Omental fat pad (tissue), 3 donors: ENCODE measurements at regions not wholly inside any gene's neighbourhood (a gene's known extent, or its start where the extent isn't known, plus 50 kb on each side); places are given as distances from the start of the nearest gene placed in this dataset.
"Not testable (repeated sequence)": the region's sequence is repeated elsewhere in the genome, so short reads cannot be mapped to it uniquely, and the experiment has no call there.

Experiments
- ATAC-seq: fragments of 150-250 bp; one replicate; pipeline ENCODE4 v1.9.1; 2016; ENCODE audit warnings: mild to moderate bottlenecking, moderate library complexity; ENCODE audit not compliant: low FRiP score
- DNase-seq: peaks from one replicate; pipeline ENCODE4 v3.0.0-alpha.2; 2019; ENCODE audit warnings: low spot score
- TF ChIP-seq, protein P1 (sequence below), 3 donors: fragments of 450-650 bp; IDR thresholded peaks; one replicate each; pipeline ENCODE4 v1.5.1; 2016 to 2017; ENCODE audit warnings: antibody characterized with exemption in 3 of 3, mild to moderate bottlenecking in 3 of 3, moderate library complexity in 2 of 3

DNA sequence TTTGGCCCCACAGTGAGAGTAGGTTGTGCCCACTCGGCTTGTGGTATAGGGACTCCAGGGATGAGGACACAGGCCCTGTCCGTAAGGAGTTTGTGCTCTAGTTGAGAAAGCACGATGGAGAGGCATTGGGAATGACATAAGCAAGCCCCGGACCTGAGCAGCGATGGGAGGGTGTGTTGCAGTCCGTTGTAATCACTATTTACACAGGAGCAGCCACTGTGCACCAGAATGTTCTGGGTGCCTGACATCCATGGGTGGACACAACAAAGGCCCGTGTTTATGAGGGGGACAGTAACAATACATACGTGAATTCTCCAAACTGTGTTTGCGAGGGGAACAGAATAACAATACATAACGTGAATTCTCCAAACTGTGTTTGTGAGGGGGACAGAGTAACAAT is 86.8 kb downstream of the NPIPB11 start:
- DNase-seq (no peak), ATAC-seq (no peak)
- TF ChIP-seq, protein P1, sequence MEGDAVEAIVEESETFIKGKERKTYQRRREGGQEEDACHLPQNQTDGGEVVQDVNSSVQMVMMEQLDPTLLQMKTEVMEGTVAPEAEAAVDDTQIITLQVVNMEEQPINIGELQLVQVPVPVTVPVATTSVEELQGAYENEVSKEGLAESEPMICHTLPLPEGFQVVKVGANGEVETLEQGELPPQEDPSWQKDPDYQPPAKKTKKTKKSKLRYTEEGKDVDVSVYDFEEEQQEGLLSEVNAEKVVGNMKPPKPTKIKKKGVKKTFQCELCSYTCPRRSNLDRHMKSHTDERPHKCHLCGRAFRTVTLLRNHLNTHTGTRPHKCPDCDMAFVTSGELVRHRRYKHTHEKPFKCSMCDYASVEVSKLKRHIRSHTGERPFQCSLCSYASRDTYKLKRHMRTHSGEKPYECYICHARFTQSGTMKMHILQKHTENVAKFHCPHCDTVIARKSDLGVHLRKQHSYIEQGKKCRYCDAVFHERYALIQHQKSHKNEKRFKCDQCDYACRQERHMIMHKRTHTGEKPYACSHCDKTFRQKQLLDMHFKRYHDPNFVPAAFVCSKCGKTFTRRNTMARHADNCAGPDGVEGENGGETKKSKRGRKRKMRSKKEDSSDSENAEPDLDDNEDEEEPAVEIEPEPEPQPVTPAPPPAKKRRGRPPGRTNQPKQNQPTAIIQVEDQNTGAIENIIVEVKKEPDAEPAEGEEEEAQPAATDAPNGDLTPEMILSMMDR (IDR thresholded peaks at IDR 0.05) = no peak

DNA sequence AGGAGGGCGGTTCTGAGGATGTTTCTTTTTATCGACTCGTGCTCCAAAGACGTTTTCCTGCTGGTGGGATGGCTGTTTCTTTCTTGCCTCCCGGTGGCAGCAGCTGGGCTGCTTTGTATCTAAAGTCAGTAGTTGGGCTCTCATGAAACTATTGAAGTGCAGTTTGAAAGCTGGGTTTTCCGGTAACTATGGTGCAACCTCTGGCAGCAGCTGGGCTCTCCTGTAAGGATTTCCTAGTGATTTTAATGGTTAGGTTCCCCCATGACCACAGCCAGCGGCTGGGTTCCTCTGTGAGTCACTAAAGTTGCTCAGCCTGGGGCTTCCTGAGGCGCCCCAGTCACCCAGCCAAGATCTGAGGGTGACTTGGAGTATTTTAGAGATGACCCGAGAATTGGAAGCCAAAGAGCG is 87.9 kb downstream of the NPIPB11 start:
- ATAC-seq = peak; percentile 77
- DNase-seq = not testable (repeated sequence)

DNA sequence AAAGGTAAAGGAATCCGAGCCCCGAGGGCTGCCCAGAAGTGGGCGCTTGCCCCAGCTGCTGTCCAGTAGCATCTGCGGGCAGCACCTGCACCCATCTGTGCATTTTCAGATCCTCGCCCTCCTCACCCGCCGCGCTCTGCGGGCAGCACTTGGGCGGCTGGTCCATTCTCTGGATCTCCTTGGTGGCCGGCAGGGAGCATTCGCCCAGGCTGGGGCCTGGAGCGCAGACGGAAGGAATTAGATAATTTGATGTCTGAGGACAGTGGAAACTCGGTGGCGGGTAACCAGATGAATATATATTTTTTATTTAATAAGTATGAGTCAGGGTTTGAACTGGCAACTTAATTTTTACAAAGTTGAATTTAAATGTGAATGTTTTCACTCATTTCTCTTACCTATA is 88.5 kb downstream of the NPIPB11 start:
- DNase-seq (no peak), ATAC-seq (no peak)
- TF ChIP-seq, protein P1 (IDR thresholded peaks at IDR 0.05) = no peak

DNA sequence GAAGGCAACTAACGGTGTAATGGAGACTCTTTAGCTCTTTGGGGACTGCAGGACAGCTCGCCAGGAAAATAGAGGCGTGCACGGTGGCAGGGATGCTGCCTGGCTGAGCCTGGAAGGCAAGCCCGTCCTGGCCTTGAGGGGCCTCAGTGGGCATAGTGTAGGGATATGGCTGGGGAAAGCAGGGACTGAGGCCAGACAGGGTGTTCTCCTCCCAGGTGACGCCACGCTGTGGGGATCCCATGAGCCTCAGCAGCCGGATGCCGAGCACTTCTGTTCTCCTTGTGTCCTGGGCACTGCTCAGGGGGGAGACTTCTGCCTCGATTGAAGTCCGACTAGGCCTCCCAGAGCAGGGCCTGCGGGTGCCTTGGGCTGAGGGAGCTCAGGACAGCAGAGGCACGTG is 89.2 kb downstream of the NPIPB11 start:
- TF ChIP-seq, protein P1 (IDR thresholded peaks at IDR 0.05) = no peak
- DNase-seq = no peak
- no peak for ATAC-seq

DNA sequence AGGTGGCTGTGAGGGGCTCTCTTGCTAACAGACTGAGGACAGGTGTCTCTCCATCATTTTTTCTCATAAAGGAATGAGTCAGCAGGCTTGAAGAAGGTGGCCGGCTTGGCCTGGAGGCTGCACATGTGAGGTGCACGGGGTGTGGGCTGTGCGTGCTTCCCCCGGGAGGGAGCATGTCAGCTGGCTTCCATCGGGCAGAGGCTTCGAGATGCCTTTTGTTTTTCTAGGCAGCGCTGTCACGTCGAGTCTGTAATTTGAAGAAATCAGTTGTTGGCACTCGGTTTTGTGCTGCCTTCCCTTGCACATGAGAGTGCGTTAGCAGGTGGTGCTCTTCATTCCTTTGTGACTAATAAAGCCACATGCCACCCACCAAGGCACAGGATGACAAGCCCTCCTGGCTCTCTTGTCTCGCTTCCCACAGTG is 89.7 kb downstream of the NPIPB11 start:
- DNase-seq (no peak), ATAC-seq (no peak)
- TF ChIP-seq, protein P1 (IDR thresholded peaks at IDR 0.05) = no peak

DNA sequence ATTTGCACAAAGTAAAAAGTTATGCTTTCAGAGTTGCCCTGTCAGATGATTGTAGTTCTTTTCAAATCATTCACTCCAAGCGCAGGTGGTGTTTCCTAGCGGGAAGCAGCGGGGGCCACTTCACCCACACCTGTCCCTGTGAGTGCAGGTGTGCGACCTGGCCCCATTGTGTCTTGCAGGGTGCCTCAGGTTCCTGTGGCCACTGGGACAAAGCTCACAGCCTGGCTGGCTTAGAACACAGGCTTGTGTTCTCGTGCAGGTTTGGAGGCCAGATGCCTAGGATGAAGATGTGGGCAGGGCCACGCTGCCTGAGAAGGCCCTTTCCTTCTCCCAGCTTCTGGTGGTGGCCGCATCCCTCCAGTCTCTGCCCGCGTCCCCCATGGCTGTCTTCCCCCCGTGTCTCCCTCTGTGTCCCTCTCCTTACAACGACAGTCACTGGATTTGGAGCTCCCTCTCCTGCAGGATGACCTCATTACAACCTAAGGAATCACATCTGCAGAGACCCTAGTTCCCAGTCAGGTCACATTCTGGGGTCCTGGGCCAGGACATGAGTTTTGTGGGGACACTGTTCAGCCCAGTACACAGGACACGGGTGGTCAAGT is 90.5 kb downstream of the NPIPB11 start:
- ATAC-seq (no peak), DNase-seq (no peak)
- TF ChIP-seq, protein P1 (IDR thresholded peaks at IDR 0.05) = no peak

DNA sequence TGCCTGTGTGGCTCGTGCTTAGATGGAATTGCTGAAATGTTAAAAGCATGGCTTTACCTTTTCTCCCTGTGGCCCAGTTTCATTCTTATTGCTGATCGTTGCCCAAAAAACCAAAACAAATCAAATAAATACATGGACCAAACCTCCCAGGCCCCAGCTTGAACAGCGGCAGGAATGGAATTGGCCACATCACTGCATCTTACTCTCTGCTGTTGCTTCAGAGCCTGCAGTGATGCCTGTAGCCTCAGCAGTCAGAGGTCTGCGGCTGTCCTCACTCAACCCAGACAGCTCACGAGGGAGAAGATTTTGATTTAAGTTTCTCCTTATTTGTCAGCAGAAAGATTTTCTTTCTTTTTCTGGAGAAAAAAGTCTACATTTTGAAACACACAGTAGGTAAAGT is 91.5 kb downstream of the NPIPB11 start:
- ATAC-seq (no peak), DNase-seq (no peak)
- TF ChIP-seq, protein P1 (IDR thresholded peaks at IDR 0.05) = no peak
